ENCODE measurements at regions not wholly inside any gene's neighbourhood (a gene's known extent, or its start where the extent isn't known, plus 50 kb on each side); places are given as distances from the start of the nearest gene placed in this dataset.

DNA sequence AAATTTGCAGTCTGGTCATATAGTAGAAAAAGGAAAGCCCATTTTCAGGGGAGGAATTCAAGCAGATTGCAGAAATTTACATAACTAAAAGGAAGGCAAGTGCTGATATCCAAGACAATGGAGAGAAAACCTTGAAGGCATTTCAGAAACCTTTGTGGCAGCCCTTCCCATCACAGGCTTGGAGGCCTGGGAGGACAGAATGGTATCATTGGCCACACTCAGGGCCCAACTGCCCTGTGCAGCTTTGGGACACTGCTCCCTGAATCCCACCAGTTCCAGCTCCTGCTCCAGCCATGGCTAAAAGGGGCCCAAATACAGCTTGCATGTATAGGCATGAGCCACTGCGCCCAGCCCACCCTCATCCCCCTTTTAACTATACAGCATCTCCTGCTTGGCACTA lies 81.1 kb upstream of the NYAP2 start:
- Histone ChIP-seq H3K4me1 (no peaks in the 10 kb centered on the region), H3K36me3 (no peaks in the 10 kb centered on the region), H3K27me3 (ENCODE audit: low read depth) (no peaks in the 10 kb centered on the region), H3K9me3 (replicated peaks) (peaks cover 50% of the 10 kb centered on the region), H3K4me3 (no peak overlapping the region), H3K27ac (replicated peaks) (no peak overlapping the region)
- no peak for DNase-seq
- no peak for TF ChIP-seq CTCF (IDR thresholded peaks at IDR 0.05; ENCODE audit: borderline replicate concordance)
- intact Hi-C loops (cut with micrococcal nuclease) = no loop called here

DNA sequence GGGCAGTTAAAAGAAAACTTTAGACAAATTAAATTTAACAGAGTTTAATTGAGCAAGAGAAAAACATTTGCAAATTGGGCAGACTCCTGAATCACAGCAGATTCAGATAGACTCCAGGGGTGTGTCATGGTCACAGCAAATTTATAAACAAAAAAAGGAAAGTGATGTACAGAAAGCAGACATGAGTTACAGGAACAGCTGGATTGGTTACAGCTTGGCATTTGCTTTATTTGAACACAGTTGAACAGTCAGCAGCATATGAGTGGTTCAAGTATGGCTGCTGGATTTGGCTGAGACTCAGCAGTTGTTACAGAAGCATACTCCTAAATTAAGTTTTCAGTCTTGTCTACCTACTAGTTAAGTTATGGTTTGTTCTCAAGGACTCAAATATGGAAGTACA lies 82.3 kb upstream of the NYAP2 start:
- no peak overlapping the region for H3K27ac ChIP-seq (replicated peaks)
- intact Hi-C loops (cut with micrococcal nuclease) = no loop called here
- TF ChIP-seq CTCF (IDR thresholded peaks at IDR 0.05; ENCODE audit: borderline replicate concordance) = no peak
- DNase-seq = no peak
- peaks cover 50% of the 10 kb centered on the region for H3K9me3 ChIP-seq (replicated peaks)
- no peaks in the 10 kb centered on the region for H3K4me1 ChIP-seq
- no peaks in the 10 kb centered on the region for H3K36me3 ChIP-seq
- H3K4me3 ChIP-seq = no peak overlapping the region
- no peaks in the 10 kb centered on the region for H3K27me3 ChIP-seq (ENCODE audit: low read depth)

GRCh38 chr2:225310745-225311144 lies 88.8 kb upstream of the NYAP2 start:
- no peak for DNase-seq
- Histone ChIP-seq H3K4me3 (no peak overlapping the region), H3K4me1 (no peaks in the 10 kb centered on the region), H3K36me3 (no peaks in the 10 kb centered on the region), H3K27ac (replicated peaks) (no peak overlapping the region), H3K9me3 (replicated peaks) (peaks cover 7% of the 10 kb centered on the region), H3K27me3 (ENCODE audit: low read depth) (no peaks in the 10 kb centered on the region)
- TF ChIP-seq CTCF (IDR thresholded peaks at IDR 0.05; ENCODE audit: borderline replicate concordance) = no peak
- intact Hi-C loops (cut with micrococcal nuclease) = no loop called here

- H3K4me3 ChIP-seq = no peak overlapping the region
- no peak for TF ChIP-seq CTCF (IDR thresholded peaks at IDR 0.05; ENCODE audit: borderline replicate concordance)
- DNase-seq = no peak
- H3K9me3 ChIP-seq (replicated peaks) = no peaks in the 10 kb centered on the region
- intact Hi-C loops (cut with micrococcal nuclease) = no loop called here
- H3K27ac ChIP-seq (replicated peaks) = no peak overlapping the region
- no peaks in the 10 kb centered on the region for H3K4me1 ChIP-seq
- no peaks in the 10 kb centered on the region for H3K36me3 ChIP-seq
- H3K27me3 ChIP-seq (ENCODE audit: low read depth) = no peaks in the 10 kb centered on the region
Measured at GRCh38 chr2:225309516-225309915, 90.0 kb upstream of the NYAP2 start.

- H3K4me1 ChIP-seq = no peaks in the 10 kb centered on the region
- H3K27ac ChIP-seq (replicated peaks) = no peak overlapping the region
- intact Hi-C loops (cut with micrococcal nuclease) = no loop called here
- H3K4me3 ChIP-seq = no peak overlapping the region
- peaks cover 18% of the 10 kb centered on the region for H3K9me3 ChIP-seq (replicated peaks)
- TF ChIP-seq CTCF (IDR thresholded peaks at IDR 0.05; ENCODE audit: borderline replicate concordance) = no peak
- no peaks in the 10 kb centered on the region for H3K36me3 ChIP-seq
- H3K27me3 ChIP-seq (ENCODE audit: low read depth) = no peaks in the 10 kb centered on the region
- DNase-seq = no peak
Measured at GRCh38 chr2:225296951-225297350, 102.6 kb upstream of the NYAP2 start.

DNA sequence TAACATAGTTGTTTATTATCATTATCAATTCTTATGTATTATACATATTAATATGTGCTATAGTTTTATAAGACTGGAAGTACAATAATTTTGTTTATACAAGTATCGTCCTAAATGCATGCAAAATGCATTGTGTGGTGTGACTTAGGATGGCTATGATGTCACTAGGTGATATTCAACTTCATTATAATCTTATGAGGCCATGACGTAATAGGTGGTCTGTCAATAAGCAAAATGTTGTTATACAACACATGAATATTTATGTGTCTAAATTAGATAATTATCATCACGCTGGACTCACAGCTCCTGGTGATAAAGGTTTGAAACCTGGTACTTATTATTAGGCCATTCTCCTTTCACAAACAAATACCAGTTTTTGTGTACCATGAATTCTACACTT lies 104.4 kb upstream of the NYAP2 start:
- TF ChIP-seq CTCF (IDR thresholded peaks at IDR 0.05; ENCODE audit: borderline replicate concordance) = no peak
- intact Hi-C loops (cut with micrococcal nuclease) = no loop called here
- H3K9me3 ChIP-seq (replicated peaks) = peaks cover 11% of the 10 kb centered on the region
- no peaks in the 10 kb centered on the region for H3K27me3 ChIP-seq (ENCODE audit: low read depth)
- no peaks in the 10 kb centered on the region for H3K36me3 ChIP-seq
- no peak overlapping the region for H3K4me3 ChIP-seq
- no peak overlapping the region for H3K27ac ChIP-seq (replicated peaks)
- DNase-seq = no peak
- H3K4me1 ChIP-seq = no peaks in the 10 kb centered on the region

All from left ventricle myocardium inferior (tissue), 1 donor.